Neural cell (in vitro differentiated cells): ENCODE measurements at regions not wholly inside any gene's neighbourhood (a gene's known extent, or its start where the extent isn't known, plus 50 kb on each side); places are given as distances from the start of the nearest gene placed in this dataset.

ENCODE experiments used
- CTCF ChIP-seq: fragments of 450-650 bp; IDR thresholded peaks from 2 replicates; pipeline ENCODE4 v1.5.1; 2014; ENCODE audit warnings: antibody characterized with exemption, mild to moderate bottlenecking, moderate library complexity; ENCODE audit not compliant: poor library complexity, severe bottlenecking
- SMC3 ChIP-seq: fragments of 450-650 bp; conservative IDR thresholded peaks from 2 replicates; pipeline ENCODE4 v1.6.1; 2014; ENCODE audit warnings: antibody characterized with exemption, mild to moderate bottlenecking, moderate library complexity; ENCODE audit not compliant: poor library complexity

- TF ChIP-seq SMC3 (no peak), CTCF (no peak)
Observed at GRCh38 chr7:41878309-41879295, 175.7 kb upstream of the INHBA start.
